GM12873 (cell line): ENCODE measurements at regions not wholly inside any gene's neighbourhood (a gene's known extent, or its start where the extent isn't known, plus 50 kb on each side); places are given as distances from the start of the nearest gene placed in this dataset.

Source experiments
- CTCF ChIP-seq: IDR thresholded peaks from 2 replicates; pipeline ENCODE4 v1.5.1; 2012; ENCODE audit warnings: low read depth, mild to moderate bottlenecking, moderate library complexity, low read length, control low read depth; ENCODE audit not compliant: insufficient read depth; ENCODE audit errors: missing control alignments

- no peak for TF ChIP-seq CTCF
Observed at GRCh38 chr12:58295268-58295667, 353.9 kb downstream of the ATP23 start.

GRCh38 chr12:58296863-58297262 lies 355.5 kb downstream of the ATP23 start:
- TF ChIP-seq CTCF: no peak

GRCh38 chr12:58298803-58299202 lies 357.4 kb downstream of the ATP23 start:
- TF ChIP-seq CTCF: no peak

- TF ChIP-seq CTCF: no peak
Observed at GRCh38 chr12:58299371-58299770, 358.0 kb downstream of the ATP23 start.

GRCh38 chr12:58301038-58301729 lies 359.8 kb downstream of the ATP23 start:
- no peak for TF ChIP-seq CTCF

GRCh38 chr12:58301730-58302122 lies 360.4 kb downstream of the ATP23 start:
- no peak for TF ChIP-seq CTCF

GRCh38 chr12:58302487-58303011 lies 361.2 kb downstream of the ATP23 start:
- TF ChIP-seq CTCF: no peak
